ENCODE measurements at regions not wholly inside any gene's neighbourhood (a gene's known extent, or its start where the extent isn't known, plus 50 kb on each side); places are given as distances from the start of the nearest gene placed in this dataset.

DNA sequence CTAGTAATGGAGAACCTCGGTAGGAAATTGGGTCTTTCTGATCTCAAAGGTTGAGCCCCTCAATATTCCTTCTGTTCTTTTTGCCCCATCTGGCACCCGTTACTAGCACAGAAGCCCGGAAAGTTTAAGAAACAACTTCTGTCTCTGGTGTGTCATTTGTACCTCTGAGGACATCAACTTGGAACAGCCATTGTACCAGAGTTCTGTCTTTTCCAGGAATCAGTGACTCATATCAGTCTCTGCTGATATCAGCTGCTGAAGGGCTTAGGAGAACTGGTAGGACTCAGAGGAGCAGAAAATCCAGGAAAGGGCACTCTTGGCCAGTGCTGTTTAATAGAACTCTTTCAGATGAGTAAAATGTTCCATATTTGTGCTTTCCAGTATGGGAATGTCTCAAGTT is 78.3 kb upstream of the CHD6 start:
- H3K36me3 ChIP-seq, result no peaks in the 10 kb centered on the region
- H3K9me3 ChIP-seq, result no peaks in the 10 kb centered on the region
- no peak overlapping the region for H3K4me3 ChIP-seq
- DNase-seq (ENCODE audit: extremely low spot score in 2 of 2), result no peak
- no peaks in the 10 kb centered on the region for H3K27me3 ChIP-seq
- peaks cover 7% of the 10 kb centered on the region for H3K4me1 ChIP-seq
- TF ChIP-seq, protein P1, sequence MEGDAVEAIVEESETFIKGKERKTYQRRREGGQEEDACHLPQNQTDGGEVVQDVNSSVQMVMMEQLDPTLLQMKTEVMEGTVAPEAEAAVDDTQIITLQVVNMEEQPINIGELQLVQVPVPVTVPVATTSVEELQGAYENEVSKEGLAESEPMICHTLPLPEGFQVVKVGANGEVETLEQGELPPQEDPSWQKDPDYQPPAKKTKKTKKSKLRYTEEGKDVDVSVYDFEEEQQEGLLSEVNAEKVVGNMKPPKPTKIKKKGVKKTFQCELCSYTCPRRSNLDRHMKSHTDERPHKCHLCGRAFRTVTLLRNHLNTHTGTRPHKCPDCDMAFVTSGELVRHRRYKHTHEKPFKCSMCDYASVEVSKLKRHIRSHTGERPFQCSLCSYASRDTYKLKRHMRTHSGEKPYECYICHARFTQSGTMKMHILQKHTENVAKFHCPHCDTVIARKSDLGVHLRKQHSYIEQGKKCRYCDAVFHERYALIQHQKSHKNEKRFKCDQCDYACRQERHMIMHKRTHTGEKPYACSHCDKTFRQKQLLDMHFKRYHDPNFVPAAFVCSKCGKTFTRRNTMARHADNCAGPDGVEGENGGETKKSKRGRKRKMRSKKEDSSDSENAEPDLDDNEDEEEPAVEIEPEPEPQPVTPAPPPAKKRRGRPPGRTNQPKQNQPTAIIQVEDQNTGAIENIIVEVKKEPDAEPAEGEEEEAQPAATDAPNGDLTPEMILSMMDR (IDR thresholded peaks at IDR 0.05), result no peak
- TF ChIP-seq POLR2AphosphoS5 (IDR thresholded peaks at IDR 0.05; ENCODE audit: insufficient read depth in 1 of 2, low read depth in 1 of 2), result no peak
- intact Hi-C loops (cut with DNase I), result no loop called here
- no peak overlapping the region for H3K27ac ChIP-seq

DNA sequence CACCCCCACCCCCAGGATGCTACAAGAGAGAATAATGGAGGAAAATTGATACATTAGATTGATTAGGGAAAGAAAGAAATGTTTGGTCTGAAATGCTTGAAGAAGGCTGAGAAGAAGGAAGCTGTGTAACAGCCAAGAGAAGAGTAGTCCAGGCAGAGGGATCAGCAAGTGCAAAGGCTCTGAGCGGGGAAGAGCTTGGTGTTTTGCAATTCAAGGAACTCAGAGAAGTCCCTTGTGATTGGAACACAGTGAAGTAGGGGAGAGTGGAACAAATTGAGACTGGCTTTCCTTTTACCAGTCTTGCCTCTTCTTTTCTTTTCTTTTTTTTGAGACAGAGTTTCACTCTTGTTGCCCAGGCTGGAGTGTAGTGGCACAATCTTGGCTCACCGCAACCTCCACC is 76.6 kb upstream of the CHD6 start:
- intact Hi-C loops (cut with DNase I), result no loop called here
- no peaks in the 10 kb centered on the region for H3K27me3 ChIP-seq

DNA sequence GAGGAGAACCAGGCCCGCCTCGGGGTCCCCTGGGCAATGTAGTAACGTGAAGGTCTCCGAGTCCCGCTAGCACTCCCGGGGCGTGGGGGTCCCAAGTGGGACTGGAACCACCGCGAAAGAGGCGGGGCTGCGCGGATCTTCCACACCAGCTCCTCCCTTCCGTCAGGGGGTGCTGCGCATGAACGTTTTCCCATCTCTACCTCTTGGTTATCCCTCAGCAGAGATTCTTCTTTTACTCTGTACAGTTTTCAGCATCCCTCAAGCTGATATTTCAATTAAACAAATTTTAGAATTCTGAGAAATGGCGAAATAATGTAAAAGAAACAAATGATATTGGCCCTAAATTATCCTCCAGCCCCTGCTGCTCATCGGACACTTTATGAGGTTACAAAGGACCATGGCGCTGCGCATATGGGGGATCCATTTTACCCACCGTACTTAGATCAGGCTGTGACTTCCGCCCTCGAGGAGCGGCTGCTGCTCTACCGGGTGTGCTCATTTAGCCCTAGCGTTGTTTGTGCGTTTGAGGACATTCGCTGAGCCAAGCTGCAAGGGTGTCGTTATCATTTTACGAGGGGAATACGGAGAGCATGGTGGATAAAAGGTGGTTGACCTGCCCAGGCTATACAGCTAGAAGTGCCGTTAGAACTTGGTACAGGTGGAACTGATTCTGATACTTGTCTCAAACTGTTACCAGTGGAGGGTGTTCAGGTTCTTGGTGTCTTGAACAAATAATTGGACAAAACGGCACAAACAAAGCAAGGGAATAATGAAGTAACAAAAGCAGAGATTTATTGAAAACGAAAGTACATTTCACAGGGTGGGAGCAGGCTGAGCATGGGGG is 75.2 kb upstream of the CHD6 start:
- intact Hi-C loops (cut with DNase I), result no loop called here

More for the DNA sequence above, 76.6 kb upstream of the CHD6 start:
- no peak for TF ChIP-seq POLR2A (IDR thresholded peaks at IDR 0.05)
- TF ChIP-seq, protein P1 (IDR thresholded peaks at IDR 0.05), result no peak
- no peak for TF ChIP-seq POLR2AphosphoS5 (IDR thresholded peaks at IDR 0.05; ENCODE audit: insufficient read depth in 1 of 2, low read depth in 1 of 2)
- DNase-seq (ENCODE audit: extremely low spot score in 2 of 2), result no peak
- Histone ChIP-seq H3K27ac (no peak overlapping the region), H3K4me1 (peaks cover 7% of the 10 kb centered on the region), H3K36me3 (no peaks in the 10 kb centered on the region), H3K9me3 (no peaks in the 10 kb centered on the region), H3K4me3 (no peak overlapping the region)

DNA sequence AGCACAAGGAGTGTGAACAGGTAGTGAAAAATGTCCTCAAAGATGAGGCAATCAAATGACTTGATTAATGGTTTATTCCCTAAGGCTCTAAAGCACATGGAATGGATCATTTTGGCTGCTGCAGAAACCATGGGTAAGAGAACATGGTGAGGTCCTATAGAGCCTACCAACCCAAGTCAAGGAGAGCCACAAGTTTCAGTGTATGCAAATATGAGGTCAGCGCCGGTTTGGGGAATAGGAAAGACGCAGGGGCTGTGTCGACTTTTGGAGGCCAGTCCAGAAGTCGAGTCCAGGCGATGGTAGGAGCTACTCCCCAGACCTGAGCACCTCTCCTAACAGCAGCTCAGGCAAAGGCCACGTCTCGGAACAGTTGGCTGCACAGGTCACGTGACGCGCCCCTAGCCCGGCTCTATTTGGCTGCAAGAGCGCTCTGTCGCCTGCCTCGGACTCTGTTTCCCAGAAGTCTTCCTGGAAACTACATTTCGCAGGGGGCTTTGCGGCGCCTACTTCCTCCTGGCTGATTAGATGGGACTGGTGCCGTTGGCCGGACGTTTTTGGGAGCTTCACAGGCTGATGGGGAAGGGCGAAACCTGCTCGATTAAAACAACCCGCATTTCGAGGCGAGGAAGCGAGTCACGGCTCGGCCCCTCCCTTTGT is 74.4 kb upstream of the CHD6 start:
- H3K27me3 ChIP-seq, result no peaks in the 10 kb centered on the region
- peak overlapping the region; percentile 75 for H3K27ac ChIP-seq
- H3K4me1 ChIP-seq, result peaks cover 7% of the 10 kb centered on the region
- H3K4me3 ChIP-seq, result peak overlapping the region; percentile 54 to 78
- H3K36me3 ChIP-seq, result no peaks in the 10 kb centered on the region
- DNase-seq (ENCODE audit: extremely low spot score in 2 of 2), result peak in 1 of 2 donors; percentile 90
- H3K9me3 ChIP-seq, result no peaks in the 10 kb centered on the region
- TF ChIP-seq, protein P1 (IDR thresholded peaks at IDR 0.05), result no peak
- intact Hi-C loops (cut with DNase I), result no loop called here

More for the DNA sequence above, 75.2 kb upstream of the CHD6 start:
- no peak for DNase-seq (ENCODE audit: extremely low spot score in 2 of 2)
- Histone ChIP-seq H3K27ac (peak overlapping the region; percentile 75), H3K9me3 (no peaks in the 10 kb centered on the region), H3K4me3 (peak overlapping the region; percentile 54 to 78), H3K27me3 (no peaks in the 10 kb centered on the region), H3K36me3 (no peaks in the 10 kb centered on the region), H3K4me1 (peaks cover 7% of the 10 kb centered on the region)
- TF ChIP-seq, protein P1 (IDR thresholded peaks at IDR 0.05), result peak in 2 of 3 experiments; percentile 30 to 38
- TF ChIP-seq POLR2A (IDR thresholded peaks at IDR 0.05) (no peak), POLR2AphosphoS5 (IDR thresholded peaks at IDR 0.05; ENCODE audit: insufficient read depth in 1 of 2, low read depth in 1 of 2) (peak; percentile 84 to 87)

DNA sequence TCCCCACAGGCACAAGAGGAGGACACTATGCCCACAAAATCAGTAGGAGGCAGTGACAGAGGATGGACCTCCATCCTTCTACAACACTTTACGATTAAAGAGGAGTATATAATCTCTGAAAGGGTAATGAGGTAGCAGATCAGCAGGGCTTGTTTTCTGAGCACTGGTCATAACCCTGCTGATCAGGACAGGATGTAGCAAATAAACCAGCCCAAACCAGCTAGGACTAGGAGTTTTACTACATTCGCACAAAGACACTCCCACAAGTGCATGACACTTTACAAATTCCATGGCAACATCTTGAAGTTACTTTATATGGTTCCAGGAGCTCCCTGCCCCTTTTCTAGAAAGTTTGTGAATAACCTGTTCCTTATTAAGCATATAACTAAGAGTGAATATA is 73.3 kb upstream of the CHD6 start:
- TF ChIP-seq, protein P1 (IDR thresholded peaks at IDR 0.05), result no peak
- TF ChIP-seq POLR2A (IDR thresholded peaks at IDR 0.05) (no peak), POLR2AphosphoS5 (IDR thresholded peaks at IDR 0.05; ENCODE audit: insufficient read depth in 1 of 2, low read depth in 1 of 2) (no peak)
- Histone ChIP-seq H3K9me3 (no peaks in the 10 kb centered on the region), H3K27ac (no peak overlapping the region), H3K4me1 (peaks cover 7% of the 10 kb centered on the region), H3K27me3 (no peaks in the 10 kb centered on the region), H3K4me3 (no peak overlapping the region), H3K36me3 (no peaks in the 10 kb centered on the region)
- DNase-seq (ENCODE audit: extremely low spot score in 2 of 2), result no peak
- intact Hi-C loops (cut with DNase I), result no loop called here

All from vagina (tissue), 2 donors.